ENCODE measurements at regions not wholly inside any gene's neighbourhood (a gene's known extent, or its start where the extent isn't known, plus 50 kb on each side); places are given as distances from the start of the nearest gene placed in this dataset.

DNA sequence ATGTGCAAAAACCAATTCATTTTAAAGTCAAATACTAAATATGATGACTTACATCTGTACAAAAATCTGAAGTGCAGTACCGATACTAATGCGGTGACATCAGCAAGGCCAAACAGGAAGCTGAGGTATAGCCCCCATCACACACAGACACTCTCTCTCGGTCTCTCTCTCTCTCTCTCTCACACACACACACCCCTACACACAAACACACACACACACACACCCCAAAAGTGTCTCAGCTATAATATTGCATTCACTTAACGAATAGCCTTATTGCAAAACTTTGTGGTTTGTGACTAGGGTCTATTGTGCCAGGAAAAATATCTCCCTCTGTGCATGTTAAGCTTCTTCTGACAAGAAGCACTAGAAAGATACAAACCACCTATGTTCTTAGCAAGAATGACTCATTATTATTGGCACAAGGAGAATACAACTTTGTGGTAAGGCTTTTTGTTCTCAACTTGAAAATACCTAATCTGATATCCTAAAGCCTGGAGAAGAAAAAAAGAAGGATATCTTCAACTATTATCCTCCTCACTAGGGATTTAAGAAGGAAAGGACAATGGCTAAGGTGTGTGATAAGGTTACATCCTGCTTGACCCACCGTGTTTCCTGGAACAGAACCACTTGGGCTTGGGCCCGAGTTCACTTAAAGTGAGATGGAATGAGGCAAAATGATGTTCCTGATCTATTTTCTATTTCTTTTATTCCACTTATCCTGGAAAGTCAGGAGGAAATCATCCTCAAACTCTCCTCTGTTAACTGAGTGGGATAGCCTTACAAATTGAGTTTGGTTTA lies 107.1 kb downstream of the NIBAN1 start:
- peak; percentile 47 for ATAC-seq
- WGBS, 2 donors = 59 to 73% methylated on average over 6 of the region's 6 CpGs
- peak overlapping the region; percentile 13 to 69 (median 32) for H3K27ac ChIP-seq

DNA sequence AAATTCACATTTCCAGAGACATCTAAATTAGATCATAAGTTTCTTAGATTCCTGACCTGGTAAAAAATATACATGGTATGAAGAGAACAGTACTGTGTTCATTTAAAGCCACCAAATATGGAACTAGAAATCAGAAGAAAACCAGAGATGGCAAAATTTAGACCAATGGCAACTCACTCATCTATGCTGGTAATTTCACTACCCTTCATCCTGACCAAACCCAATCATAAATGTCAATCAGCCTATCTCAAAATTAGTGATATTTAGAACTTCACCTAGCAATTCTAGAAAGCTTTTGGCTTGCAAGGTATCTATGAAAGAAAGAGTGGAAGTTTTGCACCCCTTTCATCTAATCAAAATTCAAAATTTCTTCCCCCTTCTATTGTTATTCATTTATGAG lies 107.7 kb downstream of the NIBAN1 start:
- DNase-seq (no peak), ATAC-seq (no peak)
- Histone ChIP-seq H3K4me1 (peaks cover 50% of the 10 kb centered on the region), H3K27ac (peak overlapping the region in 2 of 4 donors; percentile 50 to 69), H3K9me3 (no peaks in the 10 kb centered on the region), H3K27me3 (no peaks in the 10 kb centered on the region), H3K36me3 (replicated peaks in 1 of 2; ENCODE audit: insufficient read depth in 1 of 2, low read depth in 2 of 2) (no peaks in the 10 kb centered on the region), H3K4me3 (no peak overlapping the region)
- TF ChIP-seq, protein P1, sequence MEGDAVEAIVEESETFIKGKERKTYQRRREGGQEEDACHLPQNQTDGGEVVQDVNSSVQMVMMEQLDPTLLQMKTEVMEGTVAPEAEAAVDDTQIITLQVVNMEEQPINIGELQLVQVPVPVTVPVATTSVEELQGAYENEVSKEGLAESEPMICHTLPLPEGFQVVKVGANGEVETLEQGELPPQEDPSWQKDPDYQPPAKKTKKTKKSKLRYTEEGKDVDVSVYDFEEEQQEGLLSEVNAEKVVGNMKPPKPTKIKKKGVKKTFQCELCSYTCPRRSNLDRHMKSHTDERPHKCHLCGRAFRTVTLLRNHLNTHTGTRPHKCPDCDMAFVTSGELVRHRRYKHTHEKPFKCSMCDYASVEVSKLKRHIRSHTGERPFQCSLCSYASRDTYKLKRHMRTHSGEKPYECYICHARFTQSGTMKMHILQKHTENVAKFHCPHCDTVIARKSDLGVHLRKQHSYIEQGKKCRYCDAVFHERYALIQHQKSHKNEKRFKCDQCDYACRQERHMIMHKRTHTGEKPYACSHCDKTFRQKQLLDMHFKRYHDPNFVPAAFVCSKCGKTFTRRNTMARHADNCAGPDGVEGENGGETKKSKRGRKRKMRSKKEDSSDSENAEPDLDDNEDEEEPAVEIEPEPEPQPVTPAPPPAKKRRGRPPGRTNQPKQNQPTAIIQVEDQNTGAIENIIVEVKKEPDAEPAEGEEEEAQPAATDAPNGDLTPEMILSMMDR (IDR thresholded peaks at IDR 0.05) = no peak
- no peak for TF ChIP-seq POLR2A (IDR thresholded peaks at IDR 0.05)
- intact Hi-C loops (cut with DNase I) = no loop called here

More for the DNA sequence above, 107.1 kb downstream of the NIBAN1 start:
- H3K27me3 ChIP-seq = no peaks in the 10 kb centered on the region
- intact Hi-C loops (cut with DNase I) = no loop called here
- peak in 1 of 4 donors; percentile 22 for DNase-seq
- no peak overlapping the region for H3K4me3 ChIP-seq
- H3K9me3 ChIP-seq = no peaks in the 10 kb centered on the region
- no peaks in the 10 kb centered on the region for H3K36me3 ChIP-seq (replicated peaks in 1 of 2; ENCODE audit: insufficient read depth in 1 of 2, low read depth in 2 of 2)
- peaks cover 44% of the 10 kb centered on the region for H3K4me1 ChIP-seq
- TF ChIP-seq POLR2A (IDR thresholded peaks at IDR 0.05) = no peak

DNA sequence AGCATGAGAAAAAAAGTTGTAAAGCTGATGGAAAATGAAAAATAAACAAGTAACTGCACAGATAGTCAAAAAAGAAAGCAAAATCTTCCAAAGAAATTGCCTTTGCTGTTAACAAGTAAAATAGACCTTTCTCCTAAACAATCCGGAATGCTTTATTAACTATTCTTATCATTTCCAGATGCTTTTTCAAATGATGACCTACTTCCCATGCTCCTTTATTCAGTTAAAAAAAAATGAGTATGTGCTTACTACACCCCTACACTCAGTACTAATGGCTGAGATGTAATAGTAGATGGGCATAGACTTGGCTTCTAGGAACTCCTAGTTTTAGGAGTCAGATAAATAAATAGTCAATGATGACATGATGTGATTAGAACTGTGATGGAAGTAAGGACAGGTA lies 108.5 kb downstream of the NIBAN1 start:
- WGBS, 2 donors = 41 to 54% methylated on average over 1 of the region's 1 CpG
- peak overlapping the region in 1 of 4 donors; percentile 69 for H3K27ac ChIP-seq
- TF ChIP-seq, protein P1 (IDR thresholded peaks at IDR 0.05) = no peak
- no peak for TF ChIP-seq POLR2A (IDR thresholded peaks at IDR 0.05)
- no peaks in the 10 kb centered on the region for H3K27me3 ChIP-seq
- H3K36me3 ChIP-seq (replicated peaks in 1 of 2; ENCODE audit: insufficient read depth in 1 of 2, low read depth in 2 of 2) = no peaks in the 10 kb centered on the region
- no peak overlapping the region for H3K4me3 ChIP-seq
- no peaks in the 10 kb centered on the region for H3K9me3 ChIP-seq
- ATAC-seq (no peak), DNase-seq (no peak)
- intact Hi-C loops (cut with DNase I) = no loop called here
- peaks cover 58% of the 10 kb centered on the region for H3K4me1 ChIP-seq

DNA sequence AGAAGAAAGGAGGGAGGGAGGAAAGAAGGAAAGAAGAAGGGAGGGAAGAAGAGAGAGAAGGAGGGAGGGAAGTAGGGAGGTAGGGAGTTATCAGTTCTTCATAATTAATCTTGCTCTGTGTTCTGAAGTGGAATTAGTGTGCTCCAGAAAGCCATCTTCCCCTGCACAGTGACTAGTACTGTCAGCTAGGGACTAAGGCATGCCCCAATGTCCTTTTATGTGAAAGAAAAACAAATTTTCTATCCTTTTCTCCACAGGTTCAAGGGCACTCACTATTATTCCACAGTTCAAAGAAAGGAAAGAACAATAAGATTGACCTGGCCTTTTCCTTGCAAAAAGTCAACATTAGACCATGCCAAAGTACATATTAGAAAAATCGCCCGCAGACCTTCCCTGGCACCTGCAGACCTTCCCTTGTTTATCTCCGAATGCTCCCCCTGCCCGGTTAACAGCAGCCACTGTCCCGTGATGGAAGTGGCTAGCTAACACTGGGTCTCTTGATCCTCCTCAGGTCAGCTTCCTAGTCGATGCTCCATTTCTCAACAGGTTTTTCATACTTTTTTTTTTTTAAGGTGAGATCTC lies 107.2 kb upstream of the EDEM3 start:
- ATAC-seq (peak; percentile 94), DNase-seq (peak; percentile 79 to 89 (median 84))
- Histone ChIP-seq H3K4me1 (peaks cover 60% of the 10 kb centered on the region), H3K27me3 (no peaks in the 10 kb centered on the region), H3K36me3 (replicated peaks in 1 of 2; ENCODE audit: insufficient read depth in 1 of 2, low read depth in 2 of 2) (no peaks in the 10 kb centered on the region), H3K4me3 (no peak overlapping the region), H3K27ac (peak overlapping the region; percentile 3 to 86 (median 72)), H3K9me3 (no peaks in the 10 kb centered on the region)
- intact Hi-C loops (cut with DNase I) = no loop called here
- WGBS, 2 donors = 11 to 21% methylated on average over 6 of the region's 6 CpGs
- TF ChIP-seq POLR2A (IDR thresholded peaks at IDR 0.05) = peak in 2 of 3 donors; percentile 32 to 43
- TF ChIP-seq, protein P1 (IDR thresholded peaks at IDR 0.05) = no peak

DNA sequence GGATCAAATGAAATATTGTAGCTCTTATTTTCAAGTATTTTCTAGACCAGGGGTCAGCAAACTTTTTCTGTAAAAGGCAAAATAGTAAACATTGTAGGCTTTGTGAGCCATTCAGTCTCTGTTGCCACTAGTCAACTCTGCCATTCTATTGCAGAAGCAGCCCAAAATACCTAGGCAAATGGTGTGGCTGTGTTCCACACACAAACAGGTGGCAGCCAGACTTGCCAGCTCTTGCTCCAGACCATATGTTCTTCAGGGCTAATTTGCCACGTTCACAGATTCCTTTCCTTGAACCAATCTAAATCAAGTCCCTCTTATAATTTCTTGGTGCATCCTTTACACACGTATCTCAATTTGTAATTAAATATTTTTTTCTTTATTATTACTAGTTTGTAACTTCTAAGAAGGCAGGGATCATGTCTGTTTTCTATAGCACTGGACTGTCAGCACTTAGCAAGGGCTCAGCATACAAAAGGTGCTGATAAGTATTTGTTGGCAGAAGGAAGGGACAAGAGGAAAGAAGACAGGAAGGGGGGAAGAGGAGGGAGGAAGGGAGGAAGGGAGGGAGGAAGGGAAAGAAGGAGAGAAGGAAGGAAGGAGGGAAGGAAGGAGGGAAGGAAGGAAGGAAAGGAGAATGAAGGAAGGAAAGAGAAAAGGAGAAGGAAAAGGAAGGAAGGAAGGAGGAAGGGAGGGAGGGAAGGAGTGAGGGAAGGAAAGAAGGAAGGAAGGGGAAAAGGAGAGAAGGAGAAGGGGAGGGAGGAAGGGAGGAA lies 106.5 kb upstream of the EDEM3 start:
- no peaks in the 10 kb centered on the region for H3K36me3 ChIP-seq (replicated peaks in 1 of 2; ENCODE audit: insufficient read depth in 1 of 2, low read depth in 2 of 2)
- H3K27me3 ChIP-seq = no peaks in the 10 kb centered on the region
- H3K4me1 ChIP-seq = peaks cover 66% of the 10 kb centered on the region
- 31 to 37% methylated on average over 2 of the region's 2 CpGs for WGBS, 2 donors
- H3K9me3 ChIP-seq = no peaks in the 10 kb centered on the region
- intact Hi-C loops (cut with DNase I) = no loop called here
- TF ChIP-seq, protein P1 (IDR thresholded peaks at IDR 0.05) = no peak
- no peak for TF ChIP-seq POLR2A (IDR thresholded peaks at IDR 0.05)
- peak overlapping the region; percentile 2 to 86 (median 72) for H3K27ac ChIP-seq
- DNase-seq = peak; percentile 63 to 81 (median 74)
- peak; percentile 56 for ATAC-seq
- no peak overlapping the region for H3K4me3 ChIP-seq
